DOHH2 (cell line): ENCODE measurements at regions not wholly inside any gene's neighbourhood (a gene's known extent, or its start where the extent isn't known, plus 50 kb on each side); places are given as distances from the start of the nearest gene placed in this dataset.

Experiments
- EZH2phosphoT487 ChIP-seq: fragments of 200-600 bp; sonication (generic); IDR thresholded peaks from 2 replicates; pipeline ENCODE4 v1.6.1; 2017; ENCODE audit warnings: borderline replicate concordance, mild to moderate bottlenecking, antibody characterized with exemption, low read length, moderate library complexity, mixed read lengths
- TF ChIP-seq, protein P1 (sequence below): fragments of 200-600 bp; sonication (generic); IDR thresholded peaks from one replicate; pipeline ENCODE4 v1.5.1; 2014; ENCODE audit warnings: antibody characterized with exemption, mild to moderate bottlenecking, low read depth, low read length; ENCODE audit not compliant: poor library complexity, severe bottlenecking

DNA sequence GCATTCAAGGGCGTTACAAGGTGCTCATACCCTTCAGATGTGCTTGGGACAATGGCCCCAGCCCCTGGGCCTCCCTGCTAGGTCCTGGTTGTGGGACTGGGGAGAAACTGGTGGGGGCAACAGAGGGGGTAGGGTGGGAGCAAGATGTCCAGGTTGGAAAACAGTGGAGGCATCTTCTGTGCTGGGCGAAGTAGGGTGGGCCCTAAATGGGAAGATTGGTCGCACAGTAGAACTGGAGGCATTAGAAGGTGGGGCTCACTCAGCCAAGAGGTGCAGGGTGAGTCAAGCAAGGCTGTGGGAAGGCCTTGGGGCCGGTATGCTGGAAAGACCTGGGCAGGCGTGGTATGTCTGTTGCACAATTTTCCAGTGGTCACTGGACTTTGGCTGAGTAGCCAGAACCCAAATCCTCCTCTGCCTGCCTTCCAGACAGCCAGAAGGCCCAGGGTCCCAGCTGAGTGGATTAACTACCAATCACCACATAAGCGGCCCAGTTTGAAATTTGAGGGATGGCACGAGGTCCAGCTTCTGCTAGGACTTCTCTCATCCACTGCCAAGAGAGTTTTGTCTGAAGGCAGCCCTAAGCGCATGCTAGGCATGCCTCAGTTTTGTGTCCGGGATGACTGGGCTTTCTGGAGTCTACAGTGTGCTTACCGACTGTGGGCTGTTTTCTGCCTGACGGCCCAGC is 74.5 kb downstream of the LSM3 start:
- TF ChIP-seq, protein P1, sequence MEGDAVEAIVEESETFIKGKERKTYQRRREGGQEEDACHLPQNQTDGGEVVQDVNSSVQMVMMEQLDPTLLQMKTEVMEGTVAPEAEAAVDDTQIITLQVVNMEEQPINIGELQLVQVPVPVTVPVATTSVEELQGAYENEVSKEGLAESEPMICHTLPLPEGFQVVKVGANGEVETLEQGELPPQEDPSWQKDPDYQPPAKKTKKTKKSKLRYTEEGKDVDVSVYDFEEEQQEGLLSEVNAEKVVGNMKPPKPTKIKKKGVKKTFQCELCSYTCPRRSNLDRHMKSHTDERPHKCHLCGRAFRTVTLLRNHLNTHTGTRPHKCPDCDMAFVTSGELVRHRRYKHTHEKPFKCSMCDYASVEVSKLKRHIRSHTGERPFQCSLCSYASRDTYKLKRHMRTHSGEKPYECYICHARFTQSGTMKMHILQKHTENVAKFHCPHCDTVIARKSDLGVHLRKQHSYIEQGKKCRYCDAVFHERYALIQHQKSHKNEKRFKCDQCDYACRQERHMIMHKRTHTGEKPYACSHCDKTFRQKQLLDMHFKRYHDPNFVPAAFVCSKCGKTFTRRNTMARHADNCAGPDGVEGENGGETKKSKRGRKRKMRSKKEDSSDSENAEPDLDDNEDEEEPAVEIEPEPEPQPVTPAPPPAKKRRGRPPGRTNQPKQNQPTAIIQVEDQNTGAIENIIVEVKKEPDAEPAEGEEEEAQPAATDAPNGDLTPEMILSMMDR: no peak
- no peak for TF ChIP-seq EZH2phosphoT487
